ENCODE measurements at regions not wholly inside any gene's neighbourhood (a gene's known extent, or its start where the extent isn't known, plus 50 kb on each side); places are given as distances from the start of the nearest gene placed in this dataset.

DNA sequence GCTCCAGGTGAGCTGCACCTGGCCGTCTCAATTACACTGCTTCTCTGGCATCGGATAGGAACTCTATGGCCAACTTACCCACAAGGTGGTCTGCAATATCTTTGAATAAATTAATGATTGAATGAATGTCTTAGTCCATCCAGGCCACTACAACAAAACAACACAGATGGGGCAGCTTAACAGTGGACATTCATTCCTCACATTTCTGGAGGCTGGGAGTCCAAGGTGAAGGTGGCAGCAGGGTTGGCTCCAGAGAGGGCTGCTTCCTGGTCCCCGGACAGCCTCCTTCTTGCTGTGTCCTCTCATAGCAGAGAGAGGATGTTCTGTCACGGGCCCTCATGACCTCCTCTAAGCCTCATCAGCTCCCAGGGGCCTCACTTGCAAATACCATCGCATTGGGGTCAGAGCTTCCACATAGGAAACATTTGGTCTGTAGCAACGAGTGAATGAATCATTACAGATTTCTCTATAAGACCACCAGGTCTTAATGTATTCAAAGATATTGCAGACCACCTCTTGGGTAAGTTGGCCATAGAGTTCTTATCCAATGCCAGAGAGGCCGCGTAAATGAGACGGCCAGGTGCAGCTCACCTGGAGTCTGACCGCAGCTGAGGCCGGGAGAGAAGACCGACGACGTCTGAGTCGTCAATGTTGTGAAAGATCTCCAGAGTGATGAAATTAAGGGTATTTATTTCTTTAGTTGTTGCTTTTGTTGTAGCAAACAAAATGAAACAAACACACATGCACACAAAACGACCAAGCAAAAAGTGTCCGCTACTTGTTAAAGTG lies 182.7 kb upstream of the C14orf180 start:
- Histone ChIP-seq H2AFZ (ENCODE audit: control insufficient read depth, low read length) (no peak overlapping the region), H3K36me3 (ENCODE audit: control insufficient read depth in 2 of 2, extremely low read depth in 1 of 2, insufficient read depth in 2 of 2, low read length in 2 of 2) (no peaks in the 10 kb centered on the region), H3K27me3 (ENCODE audit: control insufficient read depth, extremely low read depth, insufficient read depth, low read length) (no peaks in the 10 kb centered on the region), H3K9ac (ENCODE audit: control insufficient read depth, extremely low read depth, insufficient read depth, low read length) (no peak overlapping the region), H3K79me2 (ENCODE audit: control insufficient read depth, insufficient read depth, low read length) (no peaks in the 10 kb centered on the region), H3K4me3 (ENCODE audit: control insufficient read depth in 2 of 3, extremely low read depth in 1 of 3, insufficient read depth in 2 of 3, low read depth in 1 of 3, low read length in 3 of 3) (no peak overlapping the region), H3K9me3 (ENCODE audit: control insufficient read depth, low read depth, low read length) (peaks cover 8% of the 10 kb centered on the region), H3K9me1 (ENCODE audit: control insufficient read depth, extremely low read depth, insufficient read depth, low read length) (no peaks in the 10 kb centered on the region), H3K27ac (ENCODE audit: control insufficient read depth, insufficient read depth, low read length) (no peak overlapping the region), H3K4me2 (ENCODE audit: control insufficient read depth, extremely low read depth, insufficient read depth, low read depth, low read length) (no peak overlapping the region), H3K4me1 (ENCODE audit: control insufficient read depth, extremely low read depth, insufficient read depth, low read length) (no peaks in the 10 kb centered on the region), H4K20me1 (ENCODE audit: control insufficient read depth, extremely low read depth, insufficient read depth, low read length) (no peaks in the 10 kb centered on the region)
- dilution Hi-C loops (cut with MboI; ENCODE audit: extremely low pct_ligation_motif_present, low sequenced_read_pairs), result no loop called here
- DNase-seq (ENCODE audit: low read depth, low spot score) (no peak), FAIRE-seq (no peak)
- TF ChIP-seq EZH2 (IDR thresholded peaks at IDR 0.05; ENCODE audit: low read length), result no peak
- TF ChIP-seq, protein P1, sequence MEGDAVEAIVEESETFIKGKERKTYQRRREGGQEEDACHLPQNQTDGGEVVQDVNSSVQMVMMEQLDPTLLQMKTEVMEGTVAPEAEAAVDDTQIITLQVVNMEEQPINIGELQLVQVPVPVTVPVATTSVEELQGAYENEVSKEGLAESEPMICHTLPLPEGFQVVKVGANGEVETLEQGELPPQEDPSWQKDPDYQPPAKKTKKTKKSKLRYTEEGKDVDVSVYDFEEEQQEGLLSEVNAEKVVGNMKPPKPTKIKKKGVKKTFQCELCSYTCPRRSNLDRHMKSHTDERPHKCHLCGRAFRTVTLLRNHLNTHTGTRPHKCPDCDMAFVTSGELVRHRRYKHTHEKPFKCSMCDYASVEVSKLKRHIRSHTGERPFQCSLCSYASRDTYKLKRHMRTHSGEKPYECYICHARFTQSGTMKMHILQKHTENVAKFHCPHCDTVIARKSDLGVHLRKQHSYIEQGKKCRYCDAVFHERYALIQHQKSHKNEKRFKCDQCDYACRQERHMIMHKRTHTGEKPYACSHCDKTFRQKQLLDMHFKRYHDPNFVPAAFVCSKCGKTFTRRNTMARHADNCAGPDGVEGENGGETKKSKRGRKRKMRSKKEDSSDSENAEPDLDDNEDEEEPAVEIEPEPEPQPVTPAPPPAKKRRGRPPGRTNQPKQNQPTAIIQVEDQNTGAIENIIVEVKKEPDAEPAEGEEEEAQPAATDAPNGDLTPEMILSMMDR (optimal IDR thresholded peaks at IDR 0.05 in 1 of 3, IDR thresholded peaks at IDR 0.05 in 1 of 3, conservative IDR thresholded peaks at IDR 0.05 in 1 of 3; ENCODE audit: extremely low read depth in 1 of 3, insufficient read depth in 2 of 3, low read length in 3 of 3), result no peak

DNA sequence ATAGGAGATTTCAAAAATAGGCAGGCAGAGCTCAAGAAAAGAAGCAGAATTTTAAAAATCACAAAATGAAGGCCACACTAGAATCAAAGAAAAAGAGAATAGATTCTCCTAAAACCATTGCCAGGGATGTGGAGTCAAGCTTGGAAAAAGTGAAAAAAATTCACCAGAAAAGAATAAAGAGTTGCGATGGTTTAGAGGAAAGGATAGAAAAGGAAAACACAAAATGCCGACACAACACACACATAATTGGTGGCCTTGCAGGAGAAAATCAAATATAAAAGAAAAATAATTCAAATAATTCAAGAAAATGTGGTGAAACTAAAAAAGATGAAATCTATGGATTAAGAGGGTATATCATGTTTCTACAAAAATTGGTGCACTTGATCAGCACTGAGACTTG lies 181.6 kb upstream of the C14orf180 start:
- H2AFZ ChIP-seq (ENCODE audit: control insufficient read depth, low read length), result no peak overlapping the region
- H3K27me3 ChIP-seq (ENCODE audit: control insufficient read depth, extremely low read depth, insufficient read depth, low read length), result no peaks in the 10 kb centered on the region
- H4K20me1 ChIP-seq (ENCODE audit: control insufficient read depth, extremely low read depth, insufficient read depth, low read length), result no peaks in the 10 kb centered on the region
- H3K79me2 ChIP-seq (ENCODE audit: control insufficient read depth, insufficient read depth, low read length), result no peaks in the 10 kb centered on the region
- DNase-seq (ENCODE audit: low read depth, low spot score) (no peak), FAIRE-seq (no peak)
- H3K4me1 ChIP-seq (ENCODE audit: control insufficient read depth, extremely low read depth, insufficient read depth, low read length), result no peaks in the 10 kb centered on the region
- H3K4me2 ChIP-seq (ENCODE audit: control insufficient read depth, extremely low read depth, insufficient read depth, low read depth, low read length), result no peak overlapping the region
- H3K27ac ChIP-seq (ENCODE audit: control insufficient read depth, insufficient read depth, low read length), result no peak overlapping the region
- peaks cover 8% of the 10 kb centered on the region for H3K9me3 ChIP-seq (ENCODE audit: control insufficient read depth, low read depth, low read length)
- dilution Hi-C loops (cut with MboI; ENCODE audit: extremely low pct_ligation_motif_present, low sequenced_read_pairs), result no loop called here
- TF ChIP-seq EZH2 (IDR thresholded peaks at IDR 0.05; ENCODE audit: low read length), result no peak
- TF ChIP-seq, protein P1 (optimal IDR thresholded peaks at IDR 0.05 in 1 of 3, IDR thresholded peaks at IDR 0.05 in 1 of 3, conservative IDR thresholded peaks at IDR 0.05 in 1 of 3; ENCODE audit: extremely low read depth in 1 of 3, insufficient read depth in 2 of 3, low read length in 3 of 3), result no peak
- no peaks in the 10 kb centered on the region for H3K36me3 ChIP-seq (ENCODE audit: control insufficient read depth in 2 of 2, extremely low read depth in 1 of 2, insufficient read depth in 2 of 2, low read length in 2 of 2)
- H3K4me3 ChIP-seq (ENCODE audit: control insufficient read depth in 2 of 3, extremely low read depth in 1 of 3, insufficient read depth in 2 of 3, low read depth in 1 of 3, low read length in 3 of 3), result no peak overlapping the region
- no peaks in the 10 kb centered on the region for H3K9me1 ChIP-seq (ENCODE audit: control insufficient read depth, extremely low read depth, insufficient read depth, low read length)
- H3K9ac ChIP-seq (ENCODE audit: control insufficient read depth, extremely low read depth, insufficient read depth, low read length), result no peak overlapping the region
